Nephron (organoid): ENCODE measurements at regions not wholly inside any gene's neighbourhood (a gene's known extent, or its start where the extent isn't known, plus 50 kb on each side); places are given as distances from the start of the nearest gene placed in this dataset.

Source experiments
- H3K27ac Mint-ChIP-seq, 3 experiments: 2 replicates each; pipeline ENCODE4 v1.8.0; 2020; ENCODE audit warnings: mixed read lengths in 3 of 3, mild to moderate bottlenecking in 2 of 3, moderate library complexity in 1 of 3
- H3K27me3 Mint-ChIP-seq: 2 replicates; pipeline ENCODE4 v1.8.0; 2021; ENCODE audit warnings: low read depth, mild to moderate bottlenecking, moderate library complexity, mixed read lengths
- H3K36me3 Mint-ChIP-seq: 2 replicates; pipeline ENCODE4 v1.8.0; 2020; ENCODE audit warnings: low read depth, mixed read lengths
- H3K4me1 Mint-ChIP-seq: 2 replicates; pipeline ENCODE4 v1.8.0; 2020; ENCODE audit warnings: mixed read lengths
- H3K4me3 Mint-ChIP-seq, 3 experiments: 2 replicates each; pipeline ENCODE4 v1.8.0; 2020; ENCODE audit warnings: mild to moderate bottlenecking in 3 of 3, mixed read lengths in 3 of 3, moderate library complexity in 2 of 3
- H3K9me3 Mint-ChIP-seq: 2 replicates; pipeline ENCODE4 v1.8.0; 2020; ENCODE audit warnings: mixed read lengths
- TF ChIP-seq, protein P1 (sequence below), 3 experiments: fragments of 200-600 bp; sonication (generic); IDR thresholded peaks; one replicate each; pipeline ENCODE4 v1.5.0; 2021; ENCODE audit warnings: antibody characterized with exemption in 3 of 3; ENCODE audit not compliant: unreplicated experiment in 3 of 3

DNA sequence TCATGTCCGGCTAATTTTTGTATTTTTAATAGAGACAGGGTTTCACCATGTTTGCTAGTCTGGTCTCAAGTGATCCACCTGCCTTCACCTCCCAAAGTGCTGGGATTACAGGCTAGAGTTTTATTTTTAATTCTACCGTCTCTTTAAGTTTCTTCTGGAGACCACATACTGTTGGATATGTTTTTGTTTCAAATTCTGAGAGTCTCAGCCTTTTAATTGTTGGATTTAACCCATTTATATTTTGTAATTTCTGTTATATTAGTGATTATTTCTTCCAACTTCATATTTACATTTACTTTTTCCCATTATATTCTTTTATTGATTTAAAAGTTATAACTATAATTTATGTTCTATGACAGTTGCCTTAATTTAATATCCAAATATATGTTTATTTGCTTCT is 139.4 kb downstream of the BMS1 start:
- no peak overlapping the region for H3K4me3 Mint-ChIP-seq
- TF ChIP-seq, protein P1, sequence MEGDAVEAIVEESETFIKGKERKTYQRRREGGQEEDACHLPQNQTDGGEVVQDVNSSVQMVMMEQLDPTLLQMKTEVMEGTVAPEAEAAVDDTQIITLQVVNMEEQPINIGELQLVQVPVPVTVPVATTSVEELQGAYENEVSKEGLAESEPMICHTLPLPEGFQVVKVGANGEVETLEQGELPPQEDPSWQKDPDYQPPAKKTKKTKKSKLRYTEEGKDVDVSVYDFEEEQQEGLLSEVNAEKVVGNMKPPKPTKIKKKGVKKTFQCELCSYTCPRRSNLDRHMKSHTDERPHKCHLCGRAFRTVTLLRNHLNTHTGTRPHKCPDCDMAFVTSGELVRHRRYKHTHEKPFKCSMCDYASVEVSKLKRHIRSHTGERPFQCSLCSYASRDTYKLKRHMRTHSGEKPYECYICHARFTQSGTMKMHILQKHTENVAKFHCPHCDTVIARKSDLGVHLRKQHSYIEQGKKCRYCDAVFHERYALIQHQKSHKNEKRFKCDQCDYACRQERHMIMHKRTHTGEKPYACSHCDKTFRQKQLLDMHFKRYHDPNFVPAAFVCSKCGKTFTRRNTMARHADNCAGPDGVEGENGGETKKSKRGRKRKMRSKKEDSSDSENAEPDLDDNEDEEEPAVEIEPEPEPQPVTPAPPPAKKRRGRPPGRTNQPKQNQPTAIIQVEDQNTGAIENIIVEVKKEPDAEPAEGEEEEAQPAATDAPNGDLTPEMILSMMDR (IDR thresholded peaks at IDR 0.05; ENCODE audit: unreplicated experiment in 3 of 3), result no peak
- H3K27me3 Mint-ChIP-seq, result no peaks in the 10 kb centered on the region
- no peak overlapping the region for H3K27ac Mint-ChIP-seq
- peaks cover 24% of the 10 kb centered on the region for H3K9me3 Mint-ChIP-seq
- peaks cover 4% of the 10 kb centered on the region for H3K4me1 Mint-ChIP-seq
- no peaks in the 10 kb centered on the region for H3K36me3 Mint-ChIP-seq

DNA sequence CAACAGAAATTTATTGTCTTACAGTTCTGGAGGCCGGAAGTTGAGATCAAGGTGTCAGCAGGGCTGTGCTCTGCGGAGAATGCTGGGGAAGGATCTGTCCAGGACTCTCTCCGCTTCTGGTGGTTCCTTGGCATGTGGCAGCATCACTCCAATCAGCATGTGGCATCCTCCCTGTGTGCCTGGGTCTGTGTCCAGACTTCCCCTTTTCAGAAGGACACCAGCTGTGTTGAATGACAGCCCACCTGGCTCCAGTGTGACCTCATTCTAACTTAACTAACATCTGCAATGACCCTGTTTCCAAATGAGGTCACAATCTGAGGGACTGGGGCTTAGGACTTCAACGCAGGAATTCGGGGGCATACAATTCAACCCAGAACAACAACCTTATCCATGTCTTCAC is 141.9 kb downstream of the BMS1 start:
- TF ChIP-seq, protein P1 (IDR thresholded peaks at IDR 0.05; ENCODE audit: unreplicated experiment in 3 of 3), result no peak
- Mint-ChIP-seq H3K27ac (no peak overlapping the region), H3K4me1 (peaks cover 8% of the 10 kb centered on the region), H3K9me3 (peaks cover 10% of the 10 kb centered on the region), H3K4me3 (no peak overlapping the region), H3K36me3 (no peaks in the 10 kb centered on the region), H3K27me3 (peaks cover 12% of the 10 kb centered on the region)

DNA sequence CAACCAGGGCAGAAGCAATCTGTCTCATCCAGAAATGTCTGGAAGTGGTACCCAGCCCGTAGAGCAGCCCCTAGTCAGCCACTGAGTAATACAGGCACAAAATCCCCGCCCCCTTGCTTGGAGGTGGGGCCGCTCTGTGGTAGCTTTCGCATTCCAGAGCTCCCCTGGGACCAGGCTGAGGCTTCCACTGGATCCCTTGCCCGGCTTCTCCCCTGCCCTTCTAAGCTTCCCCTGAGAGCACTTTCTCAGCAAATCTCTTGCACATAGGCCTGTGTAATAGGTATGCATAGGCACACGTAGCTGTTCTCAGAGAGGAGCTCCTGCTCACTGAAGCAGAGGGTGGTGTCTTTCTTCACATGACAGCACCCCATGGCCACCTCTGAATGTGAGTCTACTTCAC is 144.2 kb downstream of the BMS1 start:
- TF ChIP-seq, protein P1 (IDR thresholded peaks at IDR 0.05; ENCODE audit: unreplicated experiment in 3 of 3), result no peak
- no peaks in the 10 kb centered on the region for H3K36me3 Mint-ChIP-seq
- H3K27ac Mint-ChIP-seq, result no peak overlapping the region
- no peak overlapping the region for H3K4me3 Mint-ChIP-seq
- H3K9me3 Mint-ChIP-seq, result peaks cover 10% of the 10 kb centered on the region
- peaks cover 31% of the 10 kb centered on the region for H3K27me3 Mint-ChIP-seq
- peaks cover 14% of the 10 kb centered on the region for H3K4me1 Mint-ChIP-seq

DNA sequence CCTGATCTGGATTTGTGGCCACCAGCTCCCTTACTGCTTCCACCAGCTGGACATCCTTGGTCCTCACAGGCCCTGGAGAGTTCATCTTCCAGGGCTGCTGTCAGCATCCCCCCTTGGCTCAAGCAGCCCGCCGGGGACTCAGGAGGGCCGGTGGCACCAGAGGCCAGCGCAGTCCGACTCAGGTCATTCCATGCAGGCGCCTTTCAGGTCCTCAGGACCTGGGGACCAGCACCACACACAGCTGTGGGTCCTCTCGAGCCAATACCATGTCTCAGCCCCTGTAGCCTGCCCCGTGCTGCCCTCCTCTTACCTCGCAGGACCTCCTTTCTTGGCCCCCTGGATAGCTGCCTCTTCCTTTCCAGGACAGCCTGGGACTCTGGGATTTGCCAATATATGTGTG is 145.5 kb downstream of the BMS1 start:
- peaks cover 4% of the 10 kb centered on the region for H3K9me3 Mint-ChIP-seq
- TF ChIP-seq, protein P1 (IDR thresholded peaks at IDR 0.05; ENCODE audit: unreplicated experiment in 3 of 3), result no peak
- H3K36me3 Mint-ChIP-seq, result no peaks in the 10 kb centered on the region
- peaks cover 14% of the 10 kb centered on the region for H3K4me1 Mint-ChIP-seq
- no peak overlapping the region for H3K27ac Mint-ChIP-seq
- peaks cover 42% of the 10 kb centered on the region for H3K27me3 Mint-ChIP-seq
- no peak overlapping the region for H3K4me3 Mint-ChIP-seq

DNA sequence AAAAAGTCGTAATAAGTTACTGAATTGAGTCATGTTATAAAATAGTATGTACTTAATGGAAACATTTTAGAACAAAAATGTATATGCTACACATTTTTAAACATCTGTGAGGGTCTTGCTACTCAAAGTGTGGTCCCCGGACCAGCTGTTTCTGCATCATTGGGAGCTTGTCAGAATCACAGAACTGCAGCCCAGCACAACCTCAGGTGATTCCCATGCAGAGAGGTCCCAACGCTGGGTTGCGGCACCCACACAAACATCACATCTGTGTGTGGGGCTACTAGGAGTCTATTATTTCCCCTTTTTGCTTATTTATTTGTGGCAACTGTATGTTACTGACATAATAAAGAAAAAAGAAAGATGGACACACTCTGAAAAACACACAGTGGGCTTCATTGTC is 146.6 kb downstream of the BMS1 start:
- H3K36me3 Mint-ChIP-seq, result no peaks in the 10 kb centered on the region
- TF ChIP-seq, protein P1 (IDR thresholded peaks at IDR 0.05; ENCODE audit: unreplicated experiment in 3 of 3), result no peak
- H3K9me3 Mint-ChIP-seq, result no peaks in the 10 kb centered on the region
- H3K27ac Mint-ChIP-seq, result no peak overlapping the region
- no peak overlapping the region for H3K4me3 Mint-ChIP-seq
- H3K27me3 Mint-ChIP-seq, result peaks cover 53% of the 10 kb centered on the region
- peaks cover 20% of the 10 kb centered on the region for H3K4me1 Mint-ChIP-seq

DNA sequence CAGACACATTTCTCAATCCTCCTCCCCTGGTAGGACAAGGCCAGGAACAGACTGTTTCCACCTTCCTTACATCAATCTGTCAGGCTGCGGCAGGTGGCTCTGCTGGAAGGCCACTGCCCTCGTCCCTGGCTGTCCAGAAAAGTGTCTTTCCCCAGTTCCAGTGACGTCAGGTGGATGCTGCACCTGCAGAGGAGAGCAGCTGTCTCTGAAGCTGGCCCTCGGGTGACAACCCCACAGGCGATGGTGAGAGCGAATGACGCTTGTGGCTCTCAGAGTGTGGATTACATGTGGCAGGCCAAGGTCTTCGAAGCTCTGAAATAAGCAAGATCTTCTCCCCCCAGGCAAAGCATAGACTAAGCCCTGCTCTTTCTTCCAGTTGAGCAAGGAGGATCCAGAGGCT is 146.9 kb upstream of the RET start:
- peaks cover 61% of the 10 kb centered on the region for H3K27me3 Mint-ChIP-seq
- no peak overlapping the region for H3K27ac Mint-ChIP-seq
- H3K4me3 Mint-ChIP-seq, result no peak overlapping the region
- H3K36me3 Mint-ChIP-seq, result no peaks in the 10 kb centered on the region
- peaks cover 27% of the 10 kb centered on the region for H3K4me1 Mint-ChIP-seq
- H3K9me3 Mint-ChIP-seq, result no peaks in the 10 kb centered on the region
- TF ChIP-seq, protein P1 (IDR thresholded peaks at IDR 0.05; ENCODE audit: unreplicated experiment in 3 of 3), result no peak
